ENCODE measurements at regions not wholly inside any gene's neighbourhood (a gene's known extent, or its start where the extent isn't known, plus 50 kb on each side); places are given as distances from the start of the nearest gene placed in this dataset.

GRCh38 chr1:38558500-38559445, 300.8 kb downstream of the RRAGC start:
- TF ChIP-seq BCOR (IDR thresholded peaks at IDR 0.05) (no peak), NFATC3 (IDR thresholded peaks at IDR 0.05) (no peak), ZNF347 (CRISPR knock-in tag; IDR thresholded peaks at IDR 0.05; ENCODE audit: low read depth) (no peak)

Measured in K562 (cell line).